Bronchial epithelial cell (primary cell): ENCODE measurements at regions not wholly inside any gene's neighbourhood (a gene's known extent, or its start where the extent isn't known, plus 50 kb on each side); places are given as distances from the start of the nearest gene placed in this dataset.

Source experiments
- DNase-seq: peaks from one replicate; pipeline ENCODE4 v3.0.0-alpha.2; 2010; ENCODE audit warnings: low read depth
- FAIRE-seq: peaks from 2 replicates; lab custom pipeline; 2011; peaks lifted over from hg19 to GRCh38; lab: Jason Lieb, UNC
- H3K27me3 ChIP-seq: 2 replicates; pipeline ENCODE4 v1.5.1; 2011; ENCODE audit warnings: low read length; ENCODE audit not compliant: control insufficient read depth, insufficient read depth
- H3K36me3 ChIP-seq: 2 replicates; pipeline ENCODE4 v1.5.1; 2011; ENCODE audit warnings: low read length; ENCODE audit not compliant: control insufficient read depth, insufficient read depth
- H3K4me3 ChIP-seq: 2 replicates; pipeline ENCODE4 v1.5.1; 2011; ENCODE audit warnings: mild to moderate bottlenecking, low read depth, low read length, control low read depth
- CTCF ChIP-seq: IDR thresholded peaks from 2 replicates; pipeline ENCODE4 v1.5.1; 2011; ENCODE audit warnings: mild to moderate bottlenecking, moderate library complexity, low read length, control low read depth, inconsistent platforms; ENCODE audit not compliant: insufficient read depth, severe bottlenecking

DNA sequence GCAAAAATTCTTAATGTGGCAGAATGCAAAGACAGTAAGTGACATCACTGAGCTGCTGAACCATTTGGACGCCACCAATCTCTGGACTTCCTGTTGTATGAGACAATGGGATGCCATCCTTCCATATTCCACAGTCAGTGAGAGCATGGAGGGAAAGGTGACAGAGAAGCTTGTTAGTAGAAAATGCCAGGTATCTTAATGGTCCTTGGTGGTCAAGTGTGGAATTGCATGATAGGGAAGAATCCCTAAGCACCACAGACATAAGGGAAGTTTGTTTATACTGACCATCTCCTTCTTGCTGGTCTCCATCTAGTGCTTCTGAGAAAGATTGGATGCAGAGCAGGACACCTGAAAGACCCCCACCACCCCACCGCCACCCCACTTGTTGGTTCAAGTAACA is 1410.0 kb upstream of the TMEM132C start:
- H3K27me3 ChIP-seq, result no peaks in the 10 kb centered on the region

GRCh38 chr12:126858560-126858959 is 1408.4 kb upstream of the TMEM132C start:
- no peak for FAIRE-seq
- no peaks in the 10 kb centered on the region for H3K27me3 ChIP-seq
- DNase-seq, result no peak
- H3K4me3 ChIP-seq, result no peak overlapping the region
- H3K36me3 ChIP-seq, result no peaks in the 10 kb centered on the region
- no peak for TF ChIP-seq CTCF

More for the DNA sequence above, 1410.0 kb upstream of the TMEM132C start:
- TF ChIP-seq CTCF, result no peak
- Histone ChIP-seq H3K36me3 (no peaks in the 10 kb centered on the region), H3K4me3 (no peak overlapping the region)
- FAIRE-seq, result no peak
- DNase-seq, result no peak

GRCh38 chr12:126860210-126860609 is 1406.8 kb upstream of the TMEM132C start:
- Histone ChIP-seq H3K4me3 (no peak overlapping the region), H3K36me3 (no peaks in the 10 kb centered on the region), H3K27me3 (no peaks in the 10 kb centered on the region)
- no peak for DNase-seq
- FAIRE-seq, result no peak
- no peak for TF ChIP-seq CTCF

DNA sequence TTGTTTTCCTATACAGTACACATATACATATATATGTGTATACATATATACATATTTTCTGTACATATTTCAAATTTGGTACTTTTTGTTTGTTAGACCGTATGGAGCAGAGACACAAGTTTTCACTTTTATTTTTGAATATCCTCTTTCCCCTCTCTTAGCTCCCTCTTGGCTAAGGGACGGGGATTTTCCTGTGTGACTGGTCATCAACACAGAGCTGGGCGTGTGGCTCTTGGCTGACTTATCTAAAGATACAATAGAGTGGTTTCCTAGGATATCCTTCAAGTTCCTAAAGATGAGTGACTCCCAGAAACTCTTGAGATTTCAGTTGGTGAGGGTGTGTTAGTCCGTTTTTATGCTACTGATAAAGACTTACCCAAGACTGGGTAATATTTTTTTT is 1404.5 kb upstream of the TMEM132C start:
- DNase-seq (no peak), FAIRE-seq (no peak)
- Histone ChIP-seq H3K27me3 (no peaks in the 10 kb centered on the region), H3K4me3 (no peak overlapping the region), H3K36me3 (no peaks in the 10 kb centered on the region)
- TF ChIP-seq CTCF, result no peak

DNA sequence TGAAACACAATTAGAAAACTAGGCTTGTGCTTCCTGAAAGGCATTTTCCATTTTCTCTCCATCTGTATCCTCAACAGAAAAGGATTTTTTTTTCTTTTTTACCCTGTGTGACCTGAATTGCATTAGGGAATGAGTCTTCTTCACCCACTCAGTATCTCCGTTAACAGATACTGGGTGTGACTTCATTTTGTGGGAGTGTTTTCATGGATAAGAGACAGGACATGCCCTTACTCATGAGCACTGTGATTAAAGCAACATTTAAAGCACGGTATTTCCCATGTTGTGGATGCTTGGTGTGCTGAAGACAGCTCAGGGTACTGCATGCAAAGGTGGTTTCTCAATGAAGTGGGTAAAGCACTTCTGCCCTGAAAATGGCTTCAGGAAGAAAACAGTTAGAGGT is 1397.3 kb upstream of the TMEM132C start:
- FAIRE-seq (no peak), DNase-seq (no peak)
- H3K27me3 ChIP-seq, result no peaks in the 10 kb centered on the region
- no peak overlapping the region for H3K4me3 ChIP-seq
- no peaks in the 10 kb centered on the region for H3K36me3 ChIP-seq
- TF ChIP-seq CTCF, result no peak

DNA sequence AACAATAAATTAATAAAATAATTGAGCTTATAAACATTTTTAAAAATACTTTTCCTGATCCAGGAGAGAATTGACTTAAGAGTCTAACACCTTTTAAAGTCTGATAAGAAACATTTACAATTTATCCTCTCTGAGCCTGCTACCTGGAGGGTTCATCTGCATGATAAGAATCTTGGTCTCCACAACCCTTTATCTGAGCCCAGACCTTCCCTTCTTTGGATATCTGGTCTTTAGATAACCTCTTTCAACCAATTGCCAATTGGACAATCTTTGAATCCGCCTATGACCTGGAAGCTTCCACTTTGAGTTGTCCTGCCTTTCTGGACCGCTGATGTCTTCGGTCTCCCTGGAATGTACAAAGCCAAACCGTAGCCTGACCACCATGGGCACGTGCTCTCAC is 1393.3 kb upstream of the TMEM132C start:
- Histone ChIP-seq H3K27me3 (no peaks in the 10 kb centered on the region), H3K36me3 (no peaks in the 10 kb centered on the region), H3K4me3 (no peak overlapping the region)
- FAIRE-seq, result no peak
- TF ChIP-seq CTCF, result no peak
- no peak for DNase-seq
